ENCODE measurements at regions not wholly inside any gene's neighbourhood (a gene's known extent, or its start where the extent isn't known, plus 50 kb on each side); places are given as distances from the start of the nearest gene placed in this dataset.

- no peaks in the 10 kb centered on the region for H3K9me1 ChIP-seq (ENCODE audit: control insufficient read depth, extremely low read depth, insufficient read depth, low read length)
- H3K4me1 ChIP-seq (ENCODE audit: control insufficient read depth, extremely low read depth, insufficient read depth, low read length), result no peaks in the 10 kb centered on the region
- H3K79me2 ChIP-seq (ENCODE audit: control insufficient read depth, insufficient read depth, low read length), result no peaks in the 10 kb centered on the region
- DNase-seq (ENCODE audit: low read depth, low spot score) (no peak), FAIRE-seq (no peak)
- H4K20me1 ChIP-seq (ENCODE audit: control insufficient read depth, extremely low read depth, insufficient read depth, low read length), result no peaks in the 10 kb centered on the region
- dilution Hi-C loops (cut with MboI; ENCODE audit: extremely low pct_ligation_motif_present, low sequenced_read_pairs), result no loop called here
- no peak overlapping the region for H3K4me3 ChIP-seq (ENCODE audit: control insufficient read depth in 2 of 3, extremely low read depth in 1 of 3, insufficient read depth in 2 of 3, low read depth in 1 of 3, low read length in 3 of 3)
- TF ChIP-seq EZH2 (IDR thresholded peaks at IDR 0.05; ENCODE audit: low read length) (no peak), CTCF (optimal IDR thresholded peaks at IDR 0.05 in 1 of 3, IDR thresholded peaks at IDR 0.05 in 1 of 3, conservative IDR thresholded peaks at IDR 0.05 in 1 of 3; ENCODE audit: extremely low read depth in 1 of 3, insufficient read depth in 2 of 3, low read length in 3 of 3) (no peak)
- H3K4me2 ChIP-seq (ENCODE audit: control insufficient read depth, extremely low read depth, insufficient read depth, low read depth, low read length), result no peak overlapping the region
- H3K27me3 ChIP-seq (ENCODE audit: control insufficient read depth, extremely low read depth, insufficient read depth, low read length), result no peaks in the 10 kb centered on the region
- H3K9me3 ChIP-seq (ENCODE audit: control insufficient read depth, low read depth, low read length), result no peaks in the 10 kb centered on the region
- no peak overlapping the region for H2AFZ ChIP-seq (ENCODE audit: control insufficient read depth, low read length)
- no peak overlapping the region for H3K27ac ChIP-seq (ENCODE audit: control insufficient read depth, insufficient read depth, low read length)
- H3K36me3 ChIP-seq (ENCODE audit: control insufficient read depth in 2 of 2, extremely low read depth in 1 of 2, insufficient read depth in 2 of 2, low read length in 2 of 2), result no peaks in the 10 kb centered on the region
- H3K9ac ChIP-seq (ENCODE audit: control insufficient read depth, extremely low read depth, insufficient read depth, low read length), result no peak overlapping the region
These were observed 376.5 kb upstream of the DAB2 start for GRCh38 chr5:39801306-39801705.

GRCh38 chr5:39800042-39800601 lies 375.3 kb upstream of the DAB2 start:
- dilution Hi-C loops (cut with MboI; ENCODE audit: extremely low pct_ligation_motif_present, low sequenced_read_pairs), result no loop called here
- no peak overlapping the region for H3K4me3 ChIP-seq (ENCODE audit: control insufficient read depth in 2 of 3, extremely low read depth in 1 of 3, insufficient read depth in 2 of 3, low read depth in 1 of 3, low read length in 3 of 3)
- H3K36me3 ChIP-seq (ENCODE audit: control insufficient read depth in 2 of 2, extremely low read depth in 1 of 2, insufficient read depth in 2 of 2, low read length in 2 of 2), result no peaks in the 10 kb centered on the region
- H2AFZ ChIP-seq (ENCODE audit: control insufficient read depth, low read length), result no peak overlapping the region
- H3K4me1 ChIP-seq (ENCODE audit: control insufficient read depth, extremely low read depth, insufficient read depth, low read length), result no peaks in the 10 kb centered on the region
- H3K9me3 ChIP-seq (ENCODE audit: control insufficient read depth, low read depth, low read length), result no peaks in the 10 kb centered on the region
- H3K27ac ChIP-seq (ENCODE audit: control insufficient read depth, insufficient read depth, low read length), result no peak overlapping the region
- H4K20me1 ChIP-seq (ENCODE audit: control insufficient read depth, extremely low read depth, insufficient read depth, low read length), result no peaks in the 10 kb centered on the region
- DNase-seq (ENCODE audit: low read depth, low spot score) (no peak), FAIRE-seq (no peak)
- H3K4me2 ChIP-seq (ENCODE audit: control insufficient read depth, extremely low read depth, insufficient read depth, low read depth, low read length), result no peak overlapping the region
- TF ChIP-seq EZH2 (IDR thresholded peaks at IDR 0.05; ENCODE audit: low read length) (no peak), CTCF (optimal IDR thresholded peaks at IDR 0.05 in 1 of 3, IDR thresholded peaks at IDR 0.05 in 1 of 3, conservative IDR thresholded peaks at IDR 0.05 in 1 of 3; ENCODE audit: extremely low read depth in 1 of 3, insufficient read depth in 2 of 3, low read length in 3 of 3) (no peak)
- H3K9ac ChIP-seq (ENCODE audit: control insufficient read depth, extremely low read depth, insufficient read depth, low read length), result no peak overlapping the region
- H3K79me2 ChIP-seq (ENCODE audit: control insufficient read depth, insufficient read depth, low read length), result no peaks in the 10 kb centered on the region
- H3K27me3 ChIP-seq (ENCODE audit: control insufficient read depth, extremely low read depth, insufficient read depth, low read length), result no peaks in the 10 kb centered on the region
- H3K9me1 ChIP-seq (ENCODE audit: control insufficient read depth, extremely low read depth, insufficient read depth, low read length), result no peaks in the 10 kb centered on the region
